ENCODE measurements at regions not wholly inside any gene's neighbourhood (a gene's known extent, or its start where the extent isn't known, plus 50 kb on each side); places are given as distances from the start of the nearest gene placed in this dataset.

DNA sequence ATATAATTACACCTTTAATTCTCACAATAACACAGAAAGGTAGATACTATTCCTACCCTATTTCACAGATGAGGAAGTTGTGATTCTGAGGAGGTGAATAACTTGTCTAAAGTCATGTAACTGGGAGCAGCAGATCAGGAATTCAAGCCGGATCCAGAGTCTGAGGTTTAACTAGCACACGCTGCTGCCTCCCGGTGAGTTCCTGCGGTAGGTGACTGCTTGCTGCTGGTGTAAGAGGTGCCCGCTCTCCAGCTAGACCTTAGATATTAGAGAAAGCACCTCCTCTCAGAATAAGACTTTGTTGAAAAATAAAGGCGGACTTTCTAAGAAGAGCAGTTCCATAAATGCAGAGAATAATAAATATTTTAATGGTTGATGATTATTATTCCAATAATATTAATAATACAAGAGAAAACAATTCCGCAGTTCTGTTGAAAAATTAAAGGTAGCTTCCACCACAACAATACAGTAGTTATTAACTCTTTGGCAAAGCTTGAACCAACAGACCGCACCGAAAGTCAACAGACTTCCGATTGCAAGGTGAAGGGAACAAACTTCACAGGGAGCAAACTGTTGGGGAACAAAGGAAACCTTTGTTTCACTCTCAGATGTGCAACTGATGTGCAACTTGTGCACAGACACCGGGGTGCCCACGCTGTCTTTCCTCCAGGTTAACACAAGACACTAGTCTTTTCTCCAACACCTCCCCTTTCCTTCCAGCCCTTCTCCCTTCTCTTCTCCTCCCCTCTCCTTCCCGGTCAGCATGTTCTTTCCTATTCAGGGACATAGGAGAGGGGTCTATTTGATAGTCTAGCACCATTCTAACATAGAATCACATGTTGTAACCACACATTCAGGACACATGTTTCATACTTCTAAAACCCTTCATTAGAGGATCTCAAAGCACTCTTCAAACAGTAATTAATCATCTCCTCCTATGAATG is 73.2 kb upstream of the EGLN3 start (continued):
- TF ChIP-seq, protein P1, sequence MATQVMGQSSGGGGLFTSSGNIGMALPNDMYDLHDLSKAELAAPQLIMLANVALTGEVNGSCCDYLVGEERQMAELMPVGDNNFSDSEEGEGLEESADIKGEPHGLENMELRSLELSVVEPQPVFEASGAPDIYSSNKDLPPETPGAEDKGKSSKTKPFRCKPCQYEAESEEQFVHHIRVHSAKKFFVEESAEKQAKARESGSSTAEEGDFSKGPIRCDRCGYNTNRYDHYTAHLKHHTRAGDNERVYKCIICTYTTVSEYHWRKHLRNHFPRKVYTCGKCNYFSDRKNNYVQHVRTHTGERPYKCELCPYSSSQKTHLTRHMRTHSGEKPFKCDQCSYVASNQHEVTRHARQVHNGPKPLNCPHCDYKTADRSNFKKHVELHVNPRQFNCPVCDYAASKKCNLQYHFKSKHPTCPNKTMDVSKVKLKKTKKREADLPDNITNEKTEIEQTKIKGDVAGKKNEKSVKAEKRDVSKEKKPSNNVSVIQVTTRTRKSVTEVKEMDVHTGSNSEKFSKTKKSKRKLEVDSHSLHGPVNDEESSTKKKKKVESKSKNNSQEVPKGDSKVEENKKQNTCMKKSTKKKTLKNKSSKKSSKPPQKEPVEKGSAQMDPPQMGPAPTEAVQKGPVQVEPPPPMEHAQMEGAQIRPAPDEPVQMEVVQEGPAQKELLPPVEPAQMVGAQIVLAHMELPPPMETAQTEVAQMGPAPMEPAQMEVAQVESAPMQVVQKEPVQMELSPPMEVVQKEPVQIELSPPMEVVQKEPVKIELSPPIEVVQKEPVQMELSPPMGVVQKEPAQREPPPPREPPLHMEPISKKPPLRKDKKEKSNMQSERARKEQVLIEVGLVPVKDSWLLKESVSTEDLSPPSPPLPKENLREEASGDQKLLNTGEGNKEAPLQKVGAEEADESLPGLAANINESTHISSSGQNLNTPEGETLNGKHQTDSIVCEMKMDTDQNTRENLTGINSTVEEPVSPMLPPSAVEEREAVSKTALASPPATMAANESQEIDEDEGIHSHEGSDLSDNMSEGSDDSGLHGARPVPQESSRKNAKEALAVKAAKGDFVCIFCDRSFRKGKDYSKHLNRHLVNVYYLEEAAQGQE (IDR thresholded peaks at IDR 0.05; ENCODE audit: borderline replicate concordance in 1 of 2, low read depth in 1 of 2, low read length in 2 of 2), result peak in 1 of 2 experiments; percentile 80; a peak in 2 of 4 replicates
- peak; percentile 93; the same call in 1 of the 2 replicates for TF ChIP-seq ZNF788 (CRISPR knock-in tag; IDR thresholded peaks at IDR 0.05; ENCODE audit: borderline replicate concordance)
- TF ChIP-seq RNF2 (conservative IDR thresholded peaks at IDR 0.05; ENCODE audit: low read depth), result peak; percentile 61; the same call in 1 of the 2 replicates
- 0 out of 2 replicates have a peak, but pooled peaks have one; percentile 54 for TF ChIP-seq ZFP37 (CRISPR knock-in tag; IDR thresholded peaks at IDR 0.05; ENCODE audit: borderline replicate concordance)
- peak; percentile 94 for TF ChIP-seq MXD4 (CRISPR knock-in tag; IDR thresholded peaks at IDR 0.05)
- TF ChIP-seq KDM1A (CRISPR knock-in tag; IDR thresholded peaks at IDR 0.05), result 0 out of 2 replicates have a peak, but pooled peaks have one; percentile 85
- TF ChIP-seq, protein P2, sequence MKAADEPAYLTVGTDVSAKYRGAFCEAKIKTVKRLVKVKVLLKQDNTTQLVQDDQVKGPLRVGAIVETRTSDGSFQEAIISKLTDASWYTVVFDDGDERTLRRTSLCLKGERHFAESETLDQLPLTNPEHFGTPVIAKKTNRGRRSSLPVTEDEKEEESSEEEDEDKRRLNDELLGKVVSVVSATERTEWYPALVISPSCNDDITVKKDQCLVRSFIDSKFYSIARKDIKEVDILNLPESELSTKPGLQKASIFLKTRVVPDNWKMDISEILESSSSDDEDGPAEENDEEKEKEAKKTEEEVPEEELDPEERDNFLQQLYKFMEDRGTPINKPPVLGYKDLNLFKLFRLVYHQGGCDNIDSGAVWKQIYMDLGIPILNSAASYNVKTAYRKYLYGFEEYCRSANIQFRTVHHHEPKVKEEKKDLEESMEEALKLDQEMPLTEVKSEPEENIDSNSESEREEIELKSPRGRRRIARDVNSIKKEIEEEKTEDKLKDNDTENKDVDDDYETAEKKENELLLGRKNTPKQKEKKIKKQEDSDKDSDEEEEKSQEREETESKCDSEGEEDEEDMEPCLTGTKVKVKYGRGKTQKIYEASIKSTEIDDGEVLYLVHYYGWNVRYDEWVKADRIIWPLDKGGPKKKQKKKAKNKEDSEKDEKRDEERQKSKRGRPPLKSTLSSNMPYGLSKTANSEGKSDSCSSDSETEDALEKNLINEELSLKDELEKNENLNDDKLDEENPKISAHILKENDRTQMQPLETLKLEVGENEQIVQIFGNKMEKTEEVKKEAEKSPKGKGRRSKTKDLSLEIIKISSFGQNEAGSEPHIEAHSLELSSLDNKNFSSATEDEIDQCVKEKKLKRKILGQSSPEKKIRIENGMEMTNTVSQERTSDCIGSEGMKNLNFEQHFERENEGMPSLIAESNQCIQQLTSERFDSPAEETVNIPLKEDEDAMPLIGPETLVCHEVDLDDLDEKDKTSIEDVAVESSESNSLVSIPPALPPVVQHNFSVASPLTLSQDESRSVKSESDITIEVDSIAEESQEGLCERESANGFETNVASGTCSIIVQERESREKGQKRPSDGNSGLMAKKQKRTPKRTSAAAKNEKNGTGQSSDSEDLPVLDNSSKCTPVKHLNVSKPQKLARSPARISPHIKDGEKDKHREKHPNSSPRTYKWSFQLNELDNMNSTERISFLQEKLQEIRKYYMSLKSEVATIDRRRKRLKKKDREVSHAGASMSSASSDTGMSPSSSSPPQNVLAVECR (CRISPR knock-in tag; IDR thresholded peaks at IDR 0.05; ENCODE audit: borderline replicate concordance), result peak; percentile 22; the same call in 1 of the 2 replicates
- TF ChIP-seq HDAC2 (CRISPR knock-in tag; IDR thresholded peaks at IDR 0.05), result peak; percentile 98
- peak; percentile 84 for TF ChIP-seq SP5 (CRISPR knock-in tag; IDR thresholded peaks at IDR 0.05; ENCODE audit: borderline replicate concordance, low read depth)
- TF ChIP-seq MIXL1 (CRISPR knock-in tag; IDR thresholded peaks at IDR 0.05), result peak; percentile 95
- peak; percentile 28 for TF ChIP-seq STAG1 (CRISPR knock-in tag; IDR thresholded peaks at IDR 0.05)
- TF ChIP-seq PRPF4 (IDR thresholded peaks at IDR 0.05; ENCODE audit: low read depth, low read length, poor library complexity, severe bottlenecking), result peak; percentile 21
- peak; percentile 92 for TF ChIP-seq ARID2 (CRISPR knock-in tag; IDR thresholded peaks at IDR 0.05; ENCODE audit: borderline replicate concordance)
- peak; percentile 90 for TF ChIP-seq ZNF761 (CRISPR knock-in tag; conservative IDR thresholded peaks at IDR 0.05)
- peak; percentile 86 for TF ChIP-seq SMYD3 (CRISPR knock-in tag; IDR thresholded peaks at IDR 0.05)
- TF ChIP-seq SP140L (CRISPR knock-in tag; IDR thresholded peaks at IDR 0.05; ENCODE audit: borderline replicate concordance), result no peak; the same call in 1 of the 2 replicates

Measured in HepG2 (cell line).